NCI-H748 (cell line): ENCODE measurements at regions not wholly inside any gene's neighbourhood (a gene's known extent, or its start where the extent isn't known, plus 50 kb on each side); places are given as distances from the start of the nearest gene placed in this dataset.

Experiments
- DNase-seq: peaks from one replicate; lab custom pipeline; 2025; ENCODE audit not compliant: unreplicated experiment; lab: John Stamatoyannopoulos, UW

GRCh38 chr12:108066583-108067577 is 62.2 kb upstream of the WSCD2 start:
- no peak for DNase-seq

GRCh38 chr12:108069651-108070165 is 59.4 kb upstream of the WSCD2 start:
- no peak for DNase-seq

GRCh38 chr12:108075561-108075960 is 53.5 kb upstream of the WSCD2 start:
- no peak for DNase-seq

DNA sequence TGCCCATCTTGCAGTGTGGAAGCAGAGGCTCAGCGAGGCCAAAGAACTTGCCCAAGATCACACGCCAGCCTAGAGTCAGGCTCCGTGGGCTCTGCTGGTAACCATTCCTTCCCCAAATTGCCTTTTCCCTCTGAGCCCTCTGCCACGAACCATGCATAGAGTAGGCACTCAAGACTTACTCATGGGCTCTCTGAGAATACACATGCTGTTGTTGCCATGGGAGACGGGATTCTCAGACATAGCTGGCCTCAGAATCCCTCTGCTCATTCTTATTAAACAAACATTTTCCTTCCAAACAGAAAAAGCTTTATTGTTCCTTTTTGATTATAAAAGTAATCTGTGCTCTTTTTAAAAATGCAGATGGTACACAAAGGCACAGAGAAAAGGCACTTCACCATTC is 52.5 kb upstream of the WSCD2 start:
- peak; percentile 33 for DNase-seq

DNA sequence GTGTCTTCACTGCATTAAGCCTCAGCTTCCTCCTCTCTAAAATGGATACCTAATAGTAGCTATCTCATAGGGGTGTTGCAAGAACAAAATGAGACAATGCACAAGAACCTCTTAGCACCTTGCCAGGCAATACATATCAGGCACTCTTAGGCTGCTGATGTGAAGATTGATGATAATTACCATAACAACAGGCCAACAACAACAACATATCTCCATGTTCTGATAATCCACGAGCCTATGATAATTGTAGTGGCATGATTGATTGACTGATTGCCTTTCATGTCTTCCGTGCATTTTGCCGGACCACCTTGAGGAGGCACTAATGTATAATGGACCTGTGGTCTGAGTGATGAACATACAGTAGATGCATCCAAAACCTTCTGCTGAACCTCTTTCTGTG is 50.7 kb upstream of the WSCD2 start:
- no peak for DNase-seq
